Activated naive CD8-positive, alpha-beta T cell treated with anti-CD3 and anti-CD28 coated beads, Interleukin-2, amount 50 U/mL, for 24 hours (primary cell): ENCODE measurements at regions not wholly inside any gene's neighbourhood (a gene's known extent, or its start where the extent isn't known, plus 50 kb on each side); places are given as distances from the start of the nearest gene placed in this dataset.

ENCODE experiments used
- ATAC-seq: fragments of 150-1000 bp; cut with Tn5 transposase; one replicate; pipeline ENCODE4 v1.10.0; 2021
- DNase-seq: peaks from one replicate; pipeline ENCODE4 v3.0.0; 2021
- H3K27ac Mint-ChIP-seq: one replicate; pipeline ENCODE4 v1.8.0; 2021; ENCODE audit warnings: mild to moderate bottlenecking, mixed read lengths
- H3K27me3 Mint-ChIP-seq: one replicate; pipeline ENCODE4 v1.8.0; 2021; ENCODE audit warnings: mixed read lengths
- H3K36me3 Mint-ChIP-seq: one replicate; pipeline ENCODE4 v1.8.0; 2021; ENCODE audit warnings: low read depth, mixed read lengths
- H3K4me1 Mint-ChIP-seq: one replicate; pipeline ENCODE4 v1.8.0; 2021; ENCODE audit warnings: mixed read lengths
- H3K4me3 Mint-ChIP-seq: one replicate; pipeline ENCODE4 v1.8.0; 2021; ENCODE audit warnings: mild to moderate bottlenecking, moderate library complexity, mixed read lengths
- H3K9me3 Mint-ChIP-seq: one replicate; pipeline ENCODE4 v1.8.0; 2021; ENCODE audit warnings: mixed read lengths

DNA sequence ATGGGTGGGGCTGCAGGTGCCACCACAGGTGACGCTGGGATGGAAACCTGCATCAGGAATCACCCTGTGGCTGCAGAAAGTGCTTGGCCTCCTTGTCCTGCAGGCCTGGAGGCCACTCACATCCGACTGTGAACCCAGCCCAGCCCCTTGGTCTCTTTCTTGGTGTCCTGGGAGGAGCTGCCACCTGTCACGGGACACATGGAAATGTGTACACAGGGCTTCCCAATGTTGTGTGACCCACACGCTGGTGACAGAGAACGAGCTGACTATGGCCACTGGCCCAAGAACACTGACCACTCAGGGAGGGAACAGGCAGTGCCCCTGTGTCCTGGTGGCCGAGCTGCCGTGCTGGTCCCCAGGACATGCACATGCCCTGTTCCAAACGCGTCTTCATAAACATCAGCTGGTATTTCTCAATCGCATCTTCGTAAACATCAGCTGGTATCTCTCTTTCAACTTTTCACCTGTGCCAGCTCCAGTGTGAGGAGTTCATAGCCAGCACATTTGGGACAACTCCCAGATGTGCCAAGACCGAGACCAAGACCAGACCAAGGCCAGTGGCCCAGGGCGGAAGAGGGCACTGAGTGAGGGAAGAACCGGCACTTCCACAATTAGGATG lies 57.9 kb upstream of the INPP5A start:
- Mint-ChIP-seq H3K27ac (no peak overlapping the region), H3K36me3 (no peaks in the 10 kb centered on the region), H3K9me3 (no peaks in the 10 kb centered on the region), H3K4me3 (no peak overlapping the region), H3K4me1 (no peaks in the 10 kb centered on the region), H3K27me3 (peaks cover 16% of the 10 kb centered on the region)
- no peak for DNase-seq
- no peak for ATAC-seq

DNA sequence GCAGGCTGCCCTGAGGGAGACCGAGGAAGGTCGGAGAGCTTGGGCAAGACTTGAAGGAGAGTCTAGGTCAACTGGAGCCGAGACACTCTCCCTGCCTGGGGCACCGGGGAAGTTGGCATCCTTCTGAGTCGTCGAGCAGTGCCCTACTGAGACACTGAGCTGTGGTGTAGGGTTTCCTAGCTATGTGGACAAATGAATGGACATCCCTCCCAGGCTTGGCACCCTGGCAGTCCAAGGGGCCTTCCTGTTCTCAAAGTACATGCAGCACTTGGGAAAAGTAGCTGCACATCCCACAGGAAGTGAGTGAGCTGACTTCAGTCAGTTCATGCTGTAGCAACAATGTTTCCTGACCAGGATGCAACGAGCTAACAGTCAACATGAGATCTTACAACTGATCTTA lies 57.2 kb upstream of the INPP5A start:
- no peaks in the 10 kb centered on the region for H3K4me1 Mint-ChIP-seq
- no peak overlapping the region for H3K27ac Mint-ChIP-seq
- peaks cover 16% of the 10 kb centered on the region for H3K27me3 Mint-ChIP-seq
- DNase-seq, result no peak
- H3K9me3 Mint-ChIP-seq, result no peaks in the 10 kb centered on the region
- ATAC-seq, result no peak
- no peak overlapping the region for H3K4me3 Mint-ChIP-seq
- H3K36me3 Mint-ChIP-seq, result no peaks in the 10 kb centered on the region

DNA sequence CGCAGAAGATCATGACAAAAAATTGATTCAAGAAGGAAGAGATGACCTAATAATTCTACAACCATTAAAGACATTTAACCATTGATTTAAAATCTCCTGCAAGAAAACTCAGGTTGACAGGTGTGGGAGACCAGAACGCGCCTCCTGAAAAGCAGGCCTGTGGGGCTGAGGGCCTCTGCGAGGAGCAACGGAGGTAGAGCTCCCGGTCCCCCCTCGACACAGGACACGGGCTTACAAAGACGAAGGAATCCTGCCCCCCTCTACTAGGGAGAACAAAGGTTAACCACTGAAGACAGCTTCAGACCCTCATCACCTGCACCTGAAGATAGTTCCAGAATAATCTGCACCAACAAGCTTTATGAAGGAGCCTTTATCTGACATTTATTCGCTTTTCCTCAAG lies 55.9 kb upstream of the INPP5A start:
- no peak overlapping the region for H3K27ac Mint-ChIP-seq
- no peaks in the 10 kb centered on the region for H3K9me3 Mint-ChIP-seq
- H3K36me3 Mint-ChIP-seq, result no peaks in the 10 kb centered on the region

DNA sequence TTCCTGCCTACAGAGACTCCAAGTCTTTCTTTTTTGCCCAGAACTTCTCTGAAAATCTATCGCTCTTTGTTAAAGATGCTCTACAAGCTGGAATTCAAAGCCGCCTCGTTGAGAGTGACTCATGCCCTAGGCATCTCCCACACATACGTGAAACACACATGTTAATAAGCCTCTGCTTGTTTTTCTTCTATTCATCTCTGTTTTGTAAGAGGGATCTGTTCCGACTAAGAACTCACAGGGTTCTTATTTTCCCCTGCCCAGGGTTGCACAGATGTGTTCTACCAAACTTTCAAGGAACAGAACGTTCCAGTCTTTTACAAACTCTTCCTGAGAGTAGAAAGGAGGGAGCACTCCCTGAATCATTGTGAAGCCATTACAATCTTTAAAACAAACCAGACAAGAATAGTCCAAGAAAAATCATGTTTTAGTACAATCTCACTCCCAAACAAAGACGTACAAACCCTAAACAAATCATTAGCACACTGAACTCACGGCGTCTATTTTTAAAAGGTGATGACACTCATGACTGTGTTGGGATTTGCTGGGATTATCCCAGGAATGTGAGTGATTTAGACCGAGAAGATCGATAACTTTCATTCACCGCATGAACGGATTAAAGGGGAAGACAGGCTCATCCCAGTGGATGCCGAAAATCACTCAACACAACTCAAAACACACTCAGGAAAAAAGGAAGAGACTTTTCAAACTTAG lies 55.3 kb upstream of the INPP5A start:
- no peak overlapping the region for H3K4me3 Mint-ChIP-seq
- H3K27me3 Mint-ChIP-seq, result peaks cover 8% of the 10 kb centered on the region
- ATAC-seq (no peak), DNase-seq (no peak)
- H3K9me3 Mint-ChIP-seq, result no peaks in the 10 kb centered on the region
- no peaks in the 10 kb centered on the region for H3K36me3 Mint-ChIP-seq
- H3K27ac Mint-ChIP-seq, result no peak overlapping the region
- no peaks in the 10 kb centered on the region for H3K4me1 Mint-ChIP-seq

More for the DNA sequence above, 55.9 kb upstream of the INPP5A start:
- H3K27me3 Mint-ChIP-seq, result peaks cover 8% of the 10 kb centered on the region
- DNase-seq, result no peak
- H3K4me3 Mint-ChIP-seq, result no peak overlapping the region
- no peaks in the 10 kb centered on the region for H3K4me1 Mint-ChIP-seq
- ATAC-seq, result no peak

DNA sequence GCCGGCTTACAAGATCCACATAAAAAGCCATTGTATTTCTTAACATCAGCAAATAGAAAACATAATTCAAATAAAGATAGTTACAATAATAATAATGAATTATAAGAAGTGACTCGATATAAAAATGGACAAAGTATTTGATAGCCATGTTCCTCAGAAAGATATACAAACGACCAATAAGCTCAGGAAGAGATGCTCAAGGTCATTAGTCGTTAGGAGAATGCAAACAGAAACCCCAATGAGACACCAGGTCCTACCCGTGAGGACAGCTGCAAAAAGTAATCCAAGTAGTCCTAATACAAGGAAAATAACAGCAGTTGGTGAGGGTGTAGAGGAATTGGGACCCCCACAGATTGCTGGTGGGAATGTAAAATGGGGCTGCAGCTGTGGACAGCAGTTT lies 54.2 kb upstream of the INPP5A start:
- Mint-ChIP-seq H3K9me3 (no peaks in the 10 kb centered on the region), H3K4me1 (no peaks in the 10 kb centered on the region), H3K27me3 (peaks cover 8% of the 10 kb centered on the region), H3K4me3 (no peak overlapping the region), H3K36me3 (no peaks in the 10 kb centered on the region), H3K27ac (no peak overlapping the region)
- DNase-seq (no peak), ATAC-seq (no peak)

DNA sequence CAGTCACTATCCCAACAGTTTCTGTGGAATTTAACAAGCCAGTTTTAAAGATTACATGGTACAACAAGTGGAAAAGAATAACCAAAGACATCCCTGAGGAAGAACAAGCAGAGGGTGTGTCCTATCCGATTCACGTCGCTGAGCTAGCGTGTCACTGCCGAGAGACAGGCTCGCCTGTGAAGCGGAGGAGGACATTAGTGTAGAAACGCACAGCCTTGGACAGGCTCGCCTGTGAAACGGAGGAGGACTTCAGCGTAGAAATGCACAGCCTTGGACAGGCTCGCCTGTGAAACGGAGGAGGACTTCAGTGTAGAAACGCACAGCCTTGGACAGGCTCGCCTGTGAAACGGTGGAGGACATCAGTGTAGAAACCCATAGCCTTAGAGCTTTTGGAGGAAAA lies 52.7 kb upstream of the INPP5A start:
- Mint-ChIP-seq H3K36me3 (no peaks in the 10 kb centered on the region), H3K4me3 (no peak overlapping the region), H3K4me1 (no peaks in the 10 kb centered on the region), H3K9me3 (no peaks in the 10 kb centered on the region), H3K27ac (no peak overlapping the region), H3K27me3 (peaks cover 7% of the 10 kb centered on the region)
- ATAC-seq (no peak), DNase-seq (no peak)

DNA sequence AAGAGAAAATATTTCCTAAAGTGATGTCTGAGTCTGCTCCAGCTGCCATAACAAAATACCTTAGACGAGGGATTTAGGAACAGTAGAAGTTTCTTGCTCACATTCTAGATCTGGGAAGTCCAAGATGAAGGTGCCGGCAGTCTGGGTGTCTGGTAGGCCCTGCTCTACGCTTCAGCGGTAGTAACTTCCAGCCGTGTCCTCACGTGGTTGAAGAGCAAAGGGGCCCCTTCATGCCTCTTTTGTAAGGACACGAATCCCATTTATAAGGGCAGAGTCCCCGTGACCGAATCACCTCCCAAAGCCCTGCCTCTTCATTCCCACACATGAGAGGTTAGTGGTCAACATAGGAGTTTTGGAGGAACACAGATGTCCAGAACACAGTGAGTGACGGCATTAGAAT lies 52.2 kb upstream of the INPP5A start:
- ATAC-seq (no peak), DNase-seq (no peak)
- H3K27ac Mint-ChIP-seq, result no peak overlapping the region

DNA sequence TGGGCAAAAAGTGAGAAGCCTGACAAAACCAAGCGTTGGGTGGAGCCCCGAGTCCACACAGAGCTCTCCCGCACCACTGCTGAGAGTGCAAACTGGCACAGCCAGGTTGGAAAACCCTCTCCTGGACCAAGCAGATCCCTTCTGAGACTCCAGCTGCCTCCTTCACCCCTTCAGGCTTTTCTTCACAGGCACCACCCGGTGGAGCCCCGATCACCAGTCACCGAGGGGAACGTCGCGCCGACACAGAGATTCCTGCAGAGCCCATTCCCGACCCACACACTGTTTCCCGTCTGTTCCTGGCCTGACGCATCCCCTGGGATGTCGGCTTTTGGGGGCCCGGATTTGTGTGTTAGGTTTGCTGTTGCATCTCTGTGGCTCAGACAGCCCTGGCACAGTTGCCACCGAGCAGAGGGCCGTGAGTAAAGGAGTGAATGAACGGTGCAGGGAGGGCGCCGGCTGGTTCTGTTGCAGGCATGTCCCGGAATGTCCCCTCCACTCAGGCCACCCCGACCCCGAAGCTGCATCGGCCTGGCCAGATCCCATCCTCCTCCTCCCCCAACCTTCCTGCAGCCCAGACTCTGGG lies 51.0 kb upstream of the INPP5A start:
- no peak for ATAC-seq
- no peak overlapping the region for H3K27ac Mint-ChIP-seq
- no peak overlapping the region for H3K4me3 Mint-ChIP-seq
- H3K36me3 Mint-ChIP-seq, result no peaks in the 10 kb centered on the region
- H3K27me3 Mint-ChIP-seq, result no peaks in the 10 kb centered on the region
- H3K9me3 Mint-ChIP-seq, result no peaks in the 10 kb centered on the region
- H3K4me1 Mint-ChIP-seq, result no peaks in the 10 kb centered on the region
- DNase-seq, result no peak

More for the DNA sequence above, 52.2 kb upstream of the INPP5A start:
- no peaks in the 10 kb centered on the region for H3K4me1 Mint-ChIP-seq
- H3K4me3 Mint-ChIP-seq, result no peak overlapping the region
- H3K9me3 Mint-ChIP-seq, result no peaks in the 10 kb centered on the region
- H3K27me3 Mint-ChIP-seq, result peaks cover 4% of the 10 kb centered on the region
- H3K36me3 Mint-ChIP-seq, result no peaks in the 10 kb centered on the region

DNA sequence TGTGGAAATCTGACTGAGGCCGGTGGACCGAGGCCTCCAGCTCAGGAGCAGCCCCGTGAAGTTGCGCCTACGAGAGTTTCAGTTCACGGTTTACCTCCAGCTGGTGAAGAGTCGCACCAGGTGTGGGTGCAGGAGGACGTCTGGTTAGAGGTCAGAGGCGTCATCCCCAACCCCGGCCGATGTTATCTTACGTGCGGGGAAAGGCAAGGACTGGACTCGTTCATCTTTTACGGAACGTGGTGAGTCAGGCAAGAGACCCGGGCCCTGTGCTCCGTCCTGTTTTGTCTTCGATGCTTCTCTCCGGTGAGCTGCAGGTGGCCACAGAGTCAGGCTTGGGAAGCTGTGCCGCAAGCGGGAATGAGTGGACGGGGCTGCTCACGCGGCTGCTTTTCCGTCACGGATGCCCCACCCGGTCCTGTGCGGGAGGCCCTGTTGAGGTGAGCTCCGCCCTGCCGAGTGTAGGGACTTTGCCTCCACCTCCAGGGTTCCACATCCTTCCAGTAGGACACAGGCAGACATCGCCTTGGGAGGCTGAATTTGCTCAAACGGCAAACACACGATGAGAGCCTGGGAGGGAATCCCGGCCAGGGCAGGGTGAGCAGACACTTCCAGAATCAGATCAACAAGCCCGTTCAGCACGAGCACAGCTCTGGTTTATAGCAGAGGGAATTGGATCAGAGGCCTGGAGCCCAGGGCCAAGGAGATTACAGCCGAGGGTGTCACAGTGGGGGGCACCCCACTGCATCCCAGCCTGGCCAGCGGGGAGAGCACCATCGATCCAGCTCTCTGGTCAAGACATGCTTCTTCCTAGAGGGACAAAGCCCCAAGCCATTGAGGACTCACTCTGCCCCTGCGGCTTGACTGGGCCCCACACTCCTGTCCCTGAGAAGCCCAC lies 50.1 kb upstream of the INPP5A start:
- H3K4me1 Mint-ChIP-seq, result no peaks in the 10 kb centered on the region
- no peak overlapping the region for H3K4me3 Mint-ChIP-seq
- H3K27me3 Mint-ChIP-seq, result no peaks in the 10 kb centered on the region
- DNase-seq (no peak), ATAC-seq (no peak)
- no peak overlapping the region for H3K27ac Mint-ChIP-seq
- H3K9me3 Mint-ChIP-seq, result no peaks in the 10 kb centered on the region
- H3K36me3 Mint-ChIP-seq, result no peaks in the 10 kb centered on the region
